GM21529 (cell line): ENCODE measurements at regions not wholly inside any gene's neighbourhood (a gene's known extent, or its start where the extent isn't known, plus 50 kb on each side); places are given as distances from the start of the nearest gene placed in this dataset.

Source experiments
- ATAC-seq: cut with Tn5 transposase; IDR thresholded peaks from one replicate; pipeline ENCODE4 v1.9.1; 2021; ENCODE audit not compliant: unreplicated experiment

GRCh38 chr2:62305421-62306176 is 109.7 kb downstream of the B3GNT2 start:
- no peak for ATAC-seq

DNA sequence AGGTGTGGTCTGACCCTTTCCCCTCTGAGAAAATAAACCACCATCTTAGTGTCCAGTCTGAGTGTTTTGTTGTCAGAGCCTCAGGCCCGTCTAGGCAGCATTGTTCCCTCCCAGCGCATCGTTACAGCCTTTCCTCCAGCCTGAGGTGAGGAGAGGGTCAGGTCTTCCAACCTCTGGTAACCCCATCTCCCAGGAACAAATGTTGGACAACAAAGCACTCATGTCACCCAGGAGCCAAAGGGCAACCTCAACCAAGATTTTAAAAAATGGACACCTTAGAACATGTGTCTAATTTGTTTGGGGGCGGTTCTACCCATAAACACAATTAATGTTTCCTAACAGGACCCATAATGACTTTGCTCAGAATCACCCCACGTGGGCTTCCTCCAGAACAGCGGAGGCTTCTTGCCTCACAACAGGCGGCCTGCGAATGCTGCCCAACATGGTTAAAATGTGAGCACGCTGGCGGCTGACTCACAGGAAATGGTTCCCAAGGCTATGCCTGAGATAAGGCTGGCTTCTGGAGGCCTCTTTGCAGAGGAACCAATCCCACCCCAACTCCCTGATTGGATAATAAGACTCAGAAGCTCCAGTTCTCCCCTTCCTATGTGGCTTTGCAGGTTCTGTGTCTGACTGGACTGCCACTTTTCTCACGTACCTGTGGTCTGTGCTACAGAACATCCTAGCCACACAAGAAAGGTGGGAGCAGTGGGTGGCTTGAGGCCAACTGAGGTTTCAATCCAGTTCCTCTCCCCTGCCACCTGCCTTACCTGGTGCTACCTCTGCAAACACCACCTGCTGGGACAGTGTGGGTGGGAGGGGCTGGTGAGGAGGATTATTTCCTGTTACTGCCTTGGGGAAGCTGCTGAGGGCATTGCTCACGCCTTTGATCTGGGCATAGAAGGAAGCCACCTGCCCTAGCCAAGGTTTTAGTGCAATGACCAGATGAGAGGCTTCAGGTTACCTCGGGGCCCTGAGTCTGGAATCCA is 108.8 kb downstream of the B3GNT2 start:
- ATAC-seq: no peak

DNA sequence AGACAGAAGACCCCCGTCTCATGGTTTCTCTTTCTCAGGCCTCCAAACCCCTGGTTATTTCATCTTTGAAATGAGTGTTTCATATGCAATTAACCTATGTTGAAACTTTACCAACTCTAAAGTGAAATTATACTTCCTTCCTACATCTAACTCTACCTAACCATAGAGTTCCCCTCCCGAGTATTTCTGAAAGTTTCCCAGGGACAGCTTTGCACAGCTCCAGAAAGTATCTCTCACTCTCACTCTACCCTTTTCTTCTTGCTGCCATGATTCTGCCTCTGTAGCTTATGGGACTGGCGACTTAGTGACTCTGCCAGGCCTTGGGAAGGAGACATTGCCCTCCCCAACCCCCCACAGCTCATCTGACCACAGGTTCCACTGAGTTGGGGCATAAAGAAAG is 107.9 kb downstream of the B3GNT2 start:
- peak; percentile 40 for ATAC-seq

GRCh38 chr2:62302631-62303435 is 106.9 kb downstream of the B3GNT2 start:
- ATAC-seq: no peak

GRCh38 chr2:62300925-62301324 is 105.0 kb downstream of the B3GNT2 start:
- ATAC-seq: no peak

GRCh38 chr2:62297624-62298010 is 101.7 kb downstream of the B3GNT2 start:
- ATAC-seq: no peak

DNA sequence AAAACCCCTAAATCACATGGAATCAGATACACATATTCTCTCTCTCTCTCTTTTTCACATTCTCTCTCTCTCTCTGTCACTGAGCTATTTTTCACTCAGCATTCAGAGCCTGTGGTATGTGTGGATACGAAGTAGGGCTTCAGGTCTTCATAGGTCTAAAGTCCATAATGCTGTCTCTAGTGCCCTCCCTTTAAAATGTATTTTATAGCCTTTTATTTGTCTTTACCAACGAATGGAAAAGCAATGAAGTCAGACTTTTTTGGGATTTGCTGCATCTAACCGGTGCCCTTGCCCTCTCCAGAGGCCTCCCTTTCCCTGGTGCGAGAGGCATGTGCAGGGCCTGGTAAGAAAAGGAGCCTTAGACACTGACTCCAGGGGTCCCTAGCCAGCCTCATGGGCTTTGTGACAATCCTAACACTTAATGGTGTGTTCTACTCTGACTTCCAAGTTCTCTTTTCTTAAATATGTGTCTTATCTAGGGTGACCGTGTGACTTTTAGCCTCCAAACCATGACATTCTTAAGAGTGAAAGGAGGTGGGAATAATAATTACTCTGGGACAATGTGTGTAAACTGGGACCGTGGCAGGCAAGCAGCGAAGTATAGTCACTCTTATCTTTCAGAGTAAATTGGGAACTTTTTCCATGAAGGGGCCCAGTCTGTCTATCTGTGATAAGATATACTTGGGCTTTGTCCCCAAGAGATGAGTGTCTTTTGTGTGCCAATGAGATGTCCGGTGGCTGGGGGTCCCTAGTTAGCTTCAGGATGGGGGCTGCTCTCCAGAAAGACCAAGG is 101.1 kb downstream of the B3GNT2 start:
- ATAC-seq: no peak

GRCh38 chr2:62296034-62296831 is 100.3 kb downstream of the B3GNT2 start:
- no peak for ATAC-seq

DNA sequence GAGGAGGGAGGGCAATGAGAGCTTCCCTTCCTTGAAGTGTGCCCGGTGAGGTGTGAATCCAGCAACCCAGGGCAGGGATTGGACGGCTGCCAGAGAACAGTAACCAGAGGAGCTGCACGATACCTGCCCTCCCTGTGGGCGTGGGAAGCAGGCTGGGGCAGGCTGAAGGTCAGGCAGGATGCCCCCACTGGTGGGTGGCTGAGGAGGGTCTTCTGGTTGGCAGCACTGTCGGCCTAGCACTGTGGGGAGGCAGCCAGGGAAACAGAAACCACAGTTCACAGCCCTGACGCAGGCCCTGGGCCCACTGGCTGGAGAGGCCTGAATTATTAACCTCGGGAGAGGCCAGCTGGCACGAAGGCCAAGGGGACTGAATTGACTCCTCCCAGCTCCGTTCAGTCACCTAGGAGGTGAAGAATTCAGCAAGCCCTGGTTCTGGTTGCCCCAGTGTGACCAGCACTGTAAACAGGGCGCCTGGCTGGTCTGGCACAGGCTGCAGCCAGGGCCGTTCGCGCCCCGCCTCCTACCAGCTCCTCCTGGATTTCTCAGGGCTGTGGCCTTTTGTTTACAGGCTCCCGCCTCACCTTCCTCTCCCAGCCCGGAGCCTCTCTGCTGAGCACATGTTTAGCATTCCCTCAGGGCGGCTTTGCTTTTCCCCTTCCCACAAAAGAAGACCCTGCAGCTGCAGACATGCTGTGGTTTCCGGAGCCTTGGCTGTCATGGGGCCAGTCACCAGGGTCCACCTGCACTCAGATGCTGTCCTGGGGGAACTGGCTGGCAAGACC is 97.8 kb downstream of the B3GNT2 start:
- ATAC-seq: peak; percentile 42

- ATAC-seq: peak; percentile 11
Measured at GRCh38 chr2:62293151-62293489, 97.2 kb downstream of the B3GNT2 start.

GRCh38 chr2:62292190-62292589 is 96.3 kb downstream of the B3GNT2 start:
- no peak for ATAC-seq

DNA sequence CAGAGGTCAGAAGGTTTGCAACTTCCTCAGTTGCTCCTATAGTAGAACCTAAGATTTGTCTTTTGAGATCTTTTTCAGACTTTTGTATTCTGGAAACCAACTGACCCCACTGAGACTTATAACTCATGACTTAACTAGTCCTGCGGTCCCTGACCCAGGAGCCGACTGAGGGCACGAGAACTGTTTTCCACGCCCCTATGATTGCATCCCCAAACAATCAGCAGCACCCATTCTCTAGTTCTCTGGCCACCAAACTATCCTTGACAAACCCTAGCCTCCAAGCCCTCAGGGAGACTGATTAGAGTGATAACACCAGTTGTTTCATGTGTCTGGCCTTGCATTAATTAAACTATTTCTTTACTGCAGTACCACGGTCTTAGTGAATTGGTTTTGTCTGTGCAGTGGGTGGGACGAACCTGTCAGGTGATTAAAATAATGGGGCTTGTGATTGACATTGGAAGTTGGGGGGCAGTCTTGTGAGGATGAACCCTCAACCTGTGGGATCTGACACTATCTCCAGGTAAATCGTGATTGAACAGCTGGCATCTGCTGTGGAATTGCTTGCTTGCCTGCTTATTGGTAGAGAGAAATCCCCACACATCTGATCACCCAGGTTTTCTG is 95.7 kb downstream of the B3GNT2 start:
- no peak for ATAC-seq

GRCh38 chr2:62291052-62291451 is 95.1 kb downstream of the B3GNT2 start:
- ATAC-seq: no peak

- peak; percentile 79 for ATAC-seq
Measured at GRCh38 chr2:62287899-62288880, 92.3 kb downstream of the B3GNT2 start.

DNA sequence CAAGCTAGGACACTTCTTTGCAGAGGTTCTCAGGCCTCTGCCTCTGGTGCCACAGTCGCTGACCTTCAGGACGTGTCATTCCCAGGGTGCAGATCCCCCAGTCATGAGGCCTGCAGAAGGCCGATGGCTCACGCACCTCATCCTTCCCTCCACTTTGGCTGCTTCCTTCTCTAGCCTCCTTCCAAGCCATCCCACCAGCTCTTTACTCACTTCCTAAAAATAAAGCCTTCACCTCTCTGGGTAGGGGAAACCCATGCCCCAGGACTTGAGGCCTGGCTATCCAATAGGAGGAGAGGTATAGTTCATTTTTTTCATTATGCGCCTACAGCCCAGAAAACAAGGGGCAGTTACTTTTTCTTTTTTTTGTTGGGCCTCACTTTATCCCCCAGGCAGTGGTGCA is 91.4 kb downstream of the B3GNT2 start:
- no peak for ATAC-seq

DNA sequence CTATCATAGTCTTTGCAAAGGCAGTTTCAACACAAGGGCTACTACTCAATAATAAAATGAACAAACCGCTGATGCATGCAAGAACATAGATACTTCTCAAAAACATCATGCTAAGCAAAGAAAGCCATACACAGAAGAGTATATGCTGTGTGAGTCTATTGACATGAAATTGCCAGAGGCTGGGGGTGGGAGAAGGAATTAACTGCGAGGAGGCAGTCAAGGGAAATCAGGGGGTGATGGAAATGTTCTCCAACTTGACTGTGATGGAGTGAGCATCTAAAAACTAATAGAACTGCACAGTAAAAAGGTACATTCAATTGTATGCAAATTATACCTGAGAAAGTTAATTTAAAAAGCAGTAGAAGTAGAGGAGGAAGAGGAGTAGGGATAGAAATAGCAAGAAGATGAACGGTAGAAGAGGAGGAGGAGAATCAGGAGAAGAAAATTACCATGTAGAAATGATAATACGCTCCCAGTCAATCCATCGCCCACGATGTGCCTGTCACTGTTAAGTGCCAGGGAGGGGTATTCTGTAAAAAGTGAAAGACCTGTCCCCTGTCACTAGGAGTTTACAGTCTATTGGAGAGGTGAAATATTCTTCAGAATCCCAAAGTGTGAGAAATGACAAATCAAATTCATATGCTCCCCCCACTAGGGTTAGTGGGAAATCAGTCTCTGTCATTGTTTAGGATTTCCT is 90.3 kb downstream of the B3GNT2 start:
- ATAC-seq: no peak

DNA sequence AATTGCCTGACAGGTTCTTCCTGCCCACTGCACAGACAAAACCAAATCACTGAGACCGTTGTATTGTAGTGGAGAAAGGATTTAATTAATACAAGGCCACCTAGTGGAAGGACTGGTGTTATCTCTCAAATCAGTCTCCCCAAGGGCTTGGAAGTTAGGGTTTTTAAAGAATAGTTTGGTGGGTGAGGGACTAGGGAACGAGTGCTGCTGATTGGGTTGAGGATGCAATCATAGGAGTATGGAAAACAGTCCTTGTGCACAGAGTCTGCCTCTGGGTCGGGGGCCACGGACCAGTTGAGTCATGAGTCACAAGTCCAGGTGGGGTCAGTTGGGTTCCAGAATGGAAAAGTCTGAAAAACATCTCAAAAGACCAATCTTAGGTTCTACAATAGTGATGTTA is 89.1 kb downstream of the B3GNT2 start:
- ATAC-seq: no peak
